ENCODE measurements at regions not wholly inside any gene's neighbourhood (a gene's known extent, or its start where the extent isn't known, plus 50 kb on each side); places are given as distances from the start of the nearest gene placed in this dataset.

DNA sequence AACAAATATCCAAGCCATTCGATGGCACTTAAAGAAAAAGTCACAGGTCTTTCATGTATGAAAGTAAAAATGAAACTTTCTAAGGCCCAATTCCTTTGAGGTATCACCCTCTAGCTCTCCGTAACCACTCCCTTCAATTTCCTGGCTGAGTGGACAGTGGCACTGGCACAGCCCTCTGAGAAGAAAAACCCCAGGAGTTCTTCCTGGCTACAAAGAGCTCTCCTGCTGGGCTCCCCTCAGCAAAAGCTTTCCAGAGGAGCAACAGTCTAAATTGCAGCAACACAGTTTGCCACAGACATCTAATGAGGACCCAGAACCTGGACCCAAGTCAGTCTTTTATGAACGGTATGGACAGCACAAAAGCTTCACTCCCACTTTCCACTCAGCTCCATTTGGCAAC is 71.8 kb downstream of the FUNDC1 start:
- no peak for DNase-seq

DNA sequence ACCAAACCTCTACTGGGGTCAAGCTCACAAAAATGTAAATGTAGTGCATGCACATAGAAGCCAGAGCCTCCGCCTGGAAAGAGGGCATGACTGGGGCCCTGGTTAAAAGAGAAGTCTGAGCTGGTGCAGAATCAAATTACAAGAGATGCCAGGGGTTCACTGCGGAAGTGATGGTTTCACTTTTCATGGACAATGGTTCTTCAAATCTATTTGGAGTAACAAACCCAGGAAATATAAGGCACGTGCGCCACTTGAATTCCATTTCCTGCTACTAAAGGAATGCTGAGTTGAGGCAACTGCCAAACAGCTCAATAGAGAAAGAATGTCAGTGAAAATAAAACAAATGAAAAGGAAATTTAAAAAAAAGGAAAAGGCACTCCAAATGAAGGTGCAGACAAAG is 79.8 kb downstream of the FUNDC1 start:
- no peak for DNase-seq

DNA sequence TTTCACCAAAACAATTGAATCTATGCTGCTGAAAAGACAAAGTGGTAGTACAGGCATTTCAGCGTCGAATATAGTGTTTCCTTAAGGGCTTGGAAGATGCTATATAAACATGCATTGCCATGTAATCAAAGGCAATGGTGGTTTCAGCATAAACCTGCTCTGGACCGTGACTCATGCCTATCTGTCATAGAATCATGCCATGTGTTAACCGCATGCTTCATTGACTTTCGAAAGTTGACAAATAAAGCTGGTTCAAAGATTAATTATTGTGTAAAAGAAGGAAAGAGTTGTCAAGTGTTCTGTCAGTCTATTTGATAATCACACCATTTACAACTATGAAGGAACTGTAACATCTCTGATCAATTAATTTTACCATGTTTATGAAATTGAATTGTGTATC is 83.2 kb downstream of the FUNDC1 start:
- DNase-seq = no peak

DNA sequence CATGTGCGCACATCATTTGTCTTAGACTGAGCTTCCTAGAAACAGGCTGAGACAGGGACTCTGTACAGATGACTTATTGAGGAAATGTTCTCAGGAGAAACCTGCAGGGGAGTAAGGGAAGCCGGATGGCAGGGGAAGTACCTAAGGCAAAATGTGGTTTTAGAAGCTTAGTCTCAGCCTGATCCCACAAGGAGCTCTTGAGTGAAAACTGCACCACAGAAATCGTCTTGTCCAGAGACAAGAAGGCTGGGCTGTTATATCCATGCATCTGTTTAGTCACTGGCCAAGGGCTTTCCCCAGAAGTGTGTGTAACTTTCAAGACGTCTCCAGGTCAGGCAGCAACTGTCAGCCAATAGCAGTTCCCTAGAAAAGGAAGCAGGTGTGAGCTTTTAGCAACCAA is 86.0 kb downstream of the FUNDC1 start:
- DNase-seq = no peak

DNA sequence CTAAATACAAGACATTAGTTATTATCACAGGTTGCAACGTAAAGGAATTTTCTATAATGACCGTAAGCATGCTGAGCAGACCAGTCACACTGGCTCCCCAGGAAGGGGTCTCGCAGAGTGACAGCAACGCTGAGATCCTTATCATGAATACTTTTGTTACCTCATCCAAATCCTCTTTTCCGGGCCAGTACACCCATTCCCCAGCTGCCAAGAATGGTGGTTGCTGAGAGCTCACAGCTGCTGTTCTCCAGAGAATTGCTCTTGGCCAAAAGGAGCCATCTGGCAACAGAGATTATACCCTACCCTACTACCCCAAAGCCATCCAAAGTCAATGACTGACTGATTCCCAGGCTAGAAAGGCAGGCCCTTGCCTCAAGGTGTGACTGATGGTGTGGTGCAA is 91.6 kb downstream of the FUNDC1 start:
- DNase-seq = no peak

DNA sequence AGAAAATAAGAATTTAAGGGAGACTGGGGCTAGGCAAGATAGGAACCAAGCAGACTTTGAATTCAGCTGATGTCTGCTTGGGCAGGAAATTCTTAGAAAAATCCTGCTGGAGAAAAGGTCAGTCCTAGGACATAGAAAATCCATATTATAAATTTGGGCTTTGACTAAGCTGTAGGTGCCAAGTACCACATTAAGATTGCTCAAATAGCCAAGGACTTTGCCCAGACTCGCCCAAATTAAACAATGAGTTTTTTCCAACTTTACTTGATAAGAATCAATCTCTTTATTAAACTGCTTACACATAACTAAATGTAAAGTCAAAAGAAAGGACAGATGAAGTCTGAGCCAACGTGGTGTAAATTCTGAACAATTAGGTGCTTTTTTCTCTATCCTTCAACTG is 95.4 kb downstream of the FUNDC1 start:
- DNase-seq = no peak

DNA sequence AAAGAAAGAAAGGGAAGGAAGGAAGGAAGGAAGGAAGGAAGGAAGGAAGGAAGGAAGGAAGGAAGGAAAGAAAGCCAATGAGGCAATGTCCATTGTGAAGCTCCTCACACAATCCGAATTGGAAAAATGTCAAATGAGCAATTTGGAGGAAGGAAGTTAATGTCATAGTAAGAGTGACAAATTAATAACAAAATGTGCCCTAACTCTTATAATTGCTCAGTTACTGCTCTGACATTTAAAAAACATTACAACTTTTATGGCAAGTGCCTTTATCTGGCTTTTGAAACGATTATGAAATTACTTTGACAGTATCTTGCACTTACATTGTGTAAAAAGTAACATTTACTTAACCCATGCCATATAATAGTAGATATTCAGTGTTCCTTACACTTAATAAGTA is 96.5 kb upstream of the EFHC2 start:
- no peak for DNase-seq

DNA sequence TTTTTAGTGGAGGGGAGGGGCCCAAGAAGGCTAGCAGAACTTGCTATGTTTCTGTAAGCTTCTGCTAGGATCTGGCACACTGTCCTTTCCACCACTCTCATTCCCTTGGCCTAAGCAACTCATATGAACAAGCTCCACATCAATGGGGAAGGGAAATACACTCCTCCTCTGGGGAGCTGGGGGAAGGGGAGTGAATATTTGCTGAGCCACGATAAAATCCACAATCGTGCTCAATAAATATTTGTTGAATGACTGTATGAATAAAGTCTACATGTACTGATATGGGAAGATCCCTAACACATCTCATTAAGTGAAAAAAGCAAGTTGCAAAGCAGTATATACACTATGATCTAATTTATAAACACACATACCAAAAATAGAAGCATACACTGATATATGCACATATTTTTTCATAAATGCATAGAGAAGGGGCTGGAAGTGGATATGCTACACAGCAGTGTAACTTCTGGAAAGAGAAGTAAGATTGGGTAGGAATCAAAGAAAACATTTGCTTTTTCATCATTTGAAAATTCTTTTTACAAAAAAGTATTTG is 95.8 kb upstream of the EFHC2 start:
- DNase-seq = no peak

DNA sequence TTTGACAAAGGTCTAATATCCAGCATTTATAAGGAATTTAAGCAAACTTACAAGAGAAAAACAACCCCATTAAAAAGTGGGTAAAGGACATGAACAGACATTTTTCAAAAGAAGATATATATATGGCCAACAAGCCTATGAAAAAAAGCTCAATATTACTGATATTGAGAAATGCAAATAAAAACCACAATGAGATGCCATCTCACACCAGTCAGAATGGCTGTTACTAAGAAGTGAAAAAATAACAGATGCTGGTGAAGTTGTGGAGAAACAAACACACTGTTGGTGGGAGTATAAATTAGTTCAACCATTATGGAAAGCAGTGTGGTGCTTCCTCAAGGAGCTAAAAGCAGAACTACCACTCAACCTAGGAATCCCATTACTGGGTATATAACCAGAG is 91.6 kb upstream of the EFHC2 start:
- DNase-seq = no peak

DNA sequence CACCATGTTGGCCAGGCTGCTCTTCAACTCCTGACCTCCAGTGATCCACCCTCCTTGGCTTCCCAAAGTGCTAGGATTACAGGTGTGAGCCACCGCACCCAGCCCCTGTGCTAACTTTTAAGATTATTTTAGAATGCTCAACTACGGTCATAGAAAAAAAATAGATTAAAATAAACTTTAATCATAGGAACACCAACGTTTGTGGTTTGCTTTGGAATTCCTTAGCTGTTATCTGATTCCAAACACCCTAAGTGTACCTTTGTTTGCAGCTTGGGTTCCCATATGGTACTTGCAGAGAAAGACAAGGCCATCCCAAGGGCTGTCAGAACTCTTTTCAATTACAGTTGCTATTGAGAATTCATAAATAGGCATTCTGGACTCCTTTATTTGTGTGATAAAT is 90.1 kb upstream of the EFHC2 start:
- no peak for DNase-seq

DNA sequence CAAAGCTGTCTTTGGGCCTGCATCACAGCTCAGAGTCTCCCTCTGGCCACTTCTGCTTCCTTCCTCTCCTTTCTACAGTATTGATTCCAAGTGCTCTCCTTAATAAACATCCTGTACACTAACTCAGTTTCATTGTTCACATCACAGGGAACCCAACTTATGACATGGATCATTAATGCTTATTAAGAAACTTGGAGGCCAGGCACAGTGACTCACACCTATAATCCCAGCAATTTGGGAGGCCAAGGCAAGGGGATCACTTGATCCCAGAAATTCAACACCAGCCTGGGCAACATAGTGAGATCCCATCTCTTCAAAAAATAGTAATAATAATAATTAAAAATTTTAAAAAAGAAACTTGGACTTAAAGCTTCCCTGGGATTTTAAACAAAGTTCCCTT is 89.2 kb upstream of the EFHC2 start:
- DNase-seq = peak; percentile 1

DNA sequence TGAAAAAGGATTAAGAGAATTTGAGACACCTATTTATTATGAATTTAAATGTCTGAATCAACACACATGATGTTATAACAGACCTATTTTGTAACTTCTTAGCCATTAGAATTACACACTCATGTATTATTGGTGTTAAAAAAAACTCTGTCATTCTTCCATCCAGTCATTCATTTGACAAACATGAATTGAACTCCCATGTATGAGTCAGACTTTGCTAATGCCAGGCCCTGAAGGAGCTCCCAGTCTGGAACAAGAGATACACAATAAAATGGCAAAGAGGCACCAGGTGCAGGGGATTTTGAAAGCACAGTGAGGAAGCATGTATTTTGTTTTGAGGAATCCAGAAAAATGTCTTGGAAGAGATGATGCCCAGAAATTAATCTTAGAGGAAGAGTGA is 87.7 kb upstream of the EFHC2 start:
- peak; percentile 56 for DNase-seq

DNA sequence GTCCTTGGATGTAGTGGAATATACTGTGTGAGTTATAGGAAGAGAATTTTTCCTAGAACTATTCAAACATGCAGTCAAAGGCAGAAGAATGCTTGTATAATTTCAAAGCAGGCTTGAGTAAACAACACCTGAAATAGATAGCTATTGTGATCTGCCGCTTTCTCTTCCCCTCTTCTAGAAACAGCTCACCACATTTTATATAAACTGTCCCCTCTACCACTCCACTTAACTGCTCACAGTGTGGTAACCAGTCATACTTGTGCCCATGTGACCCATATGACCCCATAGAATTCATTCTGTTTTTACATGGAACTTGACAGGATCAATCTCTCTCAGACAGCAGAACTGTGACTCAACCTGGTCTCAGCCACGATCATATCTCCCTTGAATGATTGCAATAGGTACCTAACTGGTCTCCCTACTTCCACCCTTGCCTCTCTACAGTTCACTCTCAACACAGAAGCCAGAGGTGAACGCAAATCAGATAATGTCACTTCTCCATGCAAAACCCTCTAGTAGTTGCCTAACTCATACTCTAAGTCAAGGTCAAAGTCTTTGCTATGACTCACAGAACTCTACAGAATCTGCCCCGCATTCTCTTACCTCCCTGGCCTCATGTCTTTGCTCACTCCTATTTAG is 85.6 kb upstream of the EFHC2 start:
- DNase-seq = no peak

DNA sequence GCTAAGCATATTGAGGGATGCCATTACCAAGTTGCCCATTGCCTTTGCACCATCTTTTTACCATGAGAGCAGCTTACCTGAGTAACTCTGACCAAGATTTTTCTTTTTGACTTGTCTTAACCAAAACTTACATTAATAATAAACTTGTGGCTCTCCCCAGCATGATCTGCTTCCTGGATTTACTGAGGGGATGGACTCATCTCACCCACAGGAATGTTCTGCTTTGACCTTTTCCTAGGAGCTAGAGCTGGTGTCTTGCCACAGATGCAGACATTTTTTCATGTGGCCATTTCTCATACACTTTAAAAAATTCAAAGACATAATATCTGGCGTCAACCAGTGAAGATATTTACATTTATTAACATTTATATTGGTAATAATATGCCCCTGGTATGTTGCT is 79.2 kb upstream of the EFHC2 start:
- no peak for DNase-seq

DNA sequence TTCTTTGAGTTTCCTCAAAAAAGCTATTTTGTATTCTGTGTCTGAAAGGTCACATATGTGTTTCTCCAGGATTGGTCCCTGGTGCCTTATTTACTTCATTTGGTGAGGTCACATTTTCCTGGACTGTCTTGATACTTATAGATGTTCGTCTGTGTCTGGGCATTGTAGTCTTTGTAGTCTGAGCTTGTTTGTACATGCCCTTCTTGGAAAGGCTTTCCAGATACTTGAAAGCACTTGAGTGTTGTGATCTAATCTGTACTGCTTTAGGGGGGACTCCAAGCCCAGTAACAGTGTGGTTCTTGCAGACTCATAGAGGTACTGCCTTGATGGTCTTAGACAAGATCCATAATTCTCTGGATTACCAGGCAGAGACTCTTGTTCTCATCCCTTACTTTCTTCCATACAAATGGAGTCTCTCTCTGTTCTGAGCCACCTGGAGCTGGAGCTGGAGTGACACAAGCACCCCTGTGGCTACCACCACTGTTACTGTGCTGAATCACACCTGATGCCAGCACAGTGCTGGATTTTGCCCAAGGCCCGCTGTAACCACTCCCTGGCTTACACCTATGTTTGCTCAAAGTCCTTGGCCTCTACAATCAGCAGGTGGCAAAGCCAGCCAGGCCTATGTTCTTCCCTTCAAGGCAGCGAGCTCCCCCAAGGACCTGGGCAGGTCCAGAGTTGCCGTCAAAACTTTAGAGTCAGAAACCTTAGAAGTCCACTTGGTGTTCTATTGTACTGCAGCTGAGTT is 72.3 kb upstream of the EFHC2 start:
- no peak for DNase-seq

DNA sequence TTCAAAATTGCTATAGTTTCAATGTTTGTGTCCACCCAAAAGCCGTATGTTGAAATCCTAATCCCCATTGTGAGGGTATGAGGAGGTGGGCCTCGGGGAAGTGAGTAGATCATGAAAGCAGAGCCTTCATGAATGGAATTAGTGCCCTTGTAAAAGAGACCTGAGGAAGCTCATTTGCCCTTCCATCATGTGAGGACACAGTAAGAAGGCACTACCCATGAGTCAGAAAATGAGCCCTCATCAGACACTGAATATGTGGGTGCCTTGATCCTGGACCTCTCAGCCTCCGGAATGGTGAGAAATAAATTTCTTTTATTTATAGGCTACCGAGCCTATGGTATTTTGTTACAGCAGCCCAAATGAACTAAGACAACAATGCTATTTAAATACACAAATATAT is 57.7 kb upstream of the EFHC2 start:
- no peak for DNase-seq

DNA sequence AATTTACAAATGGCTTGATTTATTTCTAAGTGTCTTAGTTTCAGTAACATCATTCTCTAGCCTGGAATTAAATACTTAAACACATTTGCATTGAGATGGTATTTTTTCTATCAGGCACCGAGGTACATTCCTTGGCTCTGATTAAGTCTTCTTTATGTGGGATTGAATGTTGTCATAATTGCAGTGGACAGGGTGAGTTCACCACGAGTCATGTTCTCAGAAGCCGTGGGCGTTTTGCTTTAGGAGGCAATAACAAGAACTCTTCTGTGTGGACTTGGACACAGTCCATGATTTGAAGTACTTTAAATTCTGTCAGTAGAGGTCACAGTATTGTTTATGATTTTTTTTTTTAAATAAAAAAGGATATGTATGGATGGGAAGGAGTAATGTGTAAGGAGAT is 57.1 kb upstream of the EFHC2 start:
- peak; percentile 78 for DNase-seq

DNA sequence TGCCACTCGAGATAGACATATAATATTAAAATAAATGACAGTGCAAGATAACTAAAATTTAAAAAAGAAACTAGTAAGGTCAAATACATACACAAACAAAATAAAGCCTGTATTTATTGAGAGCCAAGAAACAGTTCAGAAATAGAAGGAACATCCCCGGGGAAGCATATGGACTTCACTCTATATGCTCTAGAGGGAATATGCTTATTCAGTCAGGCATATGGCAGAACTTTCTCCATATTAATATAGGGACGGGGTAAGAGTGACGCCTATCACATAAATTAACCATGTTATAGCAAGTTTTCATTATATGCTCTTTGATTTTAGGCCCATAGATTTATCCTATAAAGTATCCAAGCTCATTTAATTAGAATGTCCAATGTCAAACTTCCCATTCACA is 56.7 kb upstream of the EFHC2 start:
- no peak for DNase-seq
